ENCODE measurements at regions not wholly inside any gene's neighbourhood (a gene's known extent, or its start where the extent isn't known, plus 50 kb on each side); places are given as distances from the start of the nearest gene placed in this dataset.

- no peak for DNase-seq
- in situ Hi-C loops (cut with HindIII; ENCODE audit: low pct_ligation_motif_present, low pct_unique_long_range_greater_than_20kb, low sequenced_read_pairs), result no loop called here
Measured at GRCh38 chr10:31158011-31158658, 126.5 kb upstream of the ZNF438 start.

GRCh38 chr10:31166606-31167005 is 134.9 kb upstream of the ZNF438 start:
- in situ Hi-C loops (cut with HindIII; ENCODE audit: low pct_ligation_motif_present, low pct_unique_long_range_greater_than_20kb, low sequenced_read_pairs), result no loop called here
- DNase-seq, result no peak

GRCh38 chr10:31170636-31171035 is 139.0 kb upstream of the ZNF438 start:
- in situ Hi-C loops (cut with HindIII; ENCODE audit: low pct_ligation_motif_present, low pct_unique_long_range_greater_than_20kb, low sequenced_read_pairs), result no loop called here
- no peak for DNase-seq

- DNase-seq, result no peak
- in situ Hi-C loops (cut with HindIII; ENCODE audit: low pct_ligation_motif_present, low pct_unique_long_range_greater_than_20kb, low sequenced_read_pairs), result no loop called here
Measured at GRCh38 chr10:31171402-31172083, 139.9 kb upstream of the ZNF438 start.

GRCh38 chr10:31172925-31173324 is 141.3 kb upstream of the ZNF438 start:
- in situ Hi-C loops (cut with HindIII; ENCODE audit: low pct_ligation_motif_present, low pct_unique_long_range_greater_than_20kb, low sequenced_read_pairs), result no loop called here
- no peak for DNase-seq

- DNase-seq, result no peak
- in situ Hi-C loops (cut with HindIII; ENCODE audit: low pct_ligation_motif_present, low pct_unique_long_range_greater_than_20kb, low sequenced_read_pairs), result no loop called here
Measured at GRCh38 chr10:31173752-31174151, 142.1 kb upstream of the ZNF438 start.

GRCh38 chr10:31179091-31179680 is 139.8 kb upstream of the ZEB1 start:
- in situ Hi-C loops (cut with HindIII; ENCODE audit: low pct_ligation_motif_present, low pct_unique_long_range_greater_than_20kb, low sequenced_read_pairs), result no loop called here
- no peak for DNase-seq

GRCh38 chr10:31186225-31187000 is 132.6 kb upstream of the ZEB1 start:
- in situ Hi-C loops (cut with HindIII; ENCODE audit: low pct_ligation_motif_present, low pct_unique_long_range_greater_than_20kb, low sequenced_read_pairs), result no loop called here
- no peak for DNase-seq

- in situ Hi-C loops (cut with HindIII; ENCODE audit: low pct_ligation_motif_present, low pct_unique_long_range_greater_than_20kb, low sequenced_read_pairs), result no loop called here
- DNase-seq, result no peak
Measured at GRCh38 chr10:31187182-31187581, 131.8 kb upstream of the ZEB1 start.

GRCh38 chr10:31187607-31188210 is 131.3 kb upstream of the ZEB1 start:
- in situ Hi-C loops (cut with HindIII; ENCODE audit: low pct_ligation_motif_present, low pct_unique_long_range_greater_than_20kb, low sequenced_read_pairs), result no loop called here
- DNase-seq, result no peak

GRCh38 chr10:31188792-31189406 is 130.1 kb upstream of the ZEB1 start:
- in situ Hi-C loops (cut with HindIII; ENCODE audit: low pct_ligation_motif_present, low pct_unique_long_range_greater_than_20kb, low sequenced_read_pairs), result no loop called here
- DNase-seq, result no peak

- in situ Hi-C loops (cut with HindIII; ENCODE audit: low pct_ligation_motif_present, low pct_unique_long_range_greater_than_20kb, low sequenced_read_pairs), result no loop called here
- DNase-seq, result no peak
Measured at GRCh38 chr10:31190488-31190887, 128.5 kb upstream of the ZEB1 start.

GRCh38 chr10:31192475-31192874 is 126.5 kb upstream of the ZEB1 start:
- in situ Hi-C loops (cut with HindIII; ENCODE audit: low pct_ligation_motif_present, low pct_unique_long_range_greater_than_20kb, low sequenced_read_pairs), result no loop called here
- no peak for DNase-seq

- DNase-seq, result no peak
- in situ Hi-C loops (cut with HindIII; ENCODE audit: low pct_ligation_motif_present, low pct_unique_long_range_greater_than_20kb, low sequenced_read_pairs), result no loop called here
Measured at GRCh38 chr10:31194986-31195385, 124.0 kb upstream of the ZEB1 start.

GRCh38 chr10:31197886-31198285 is 121.1 kb upstream of the ZEB1 start:
- in situ Hi-C loops (cut with HindIII; ENCODE audit: low pct_ligation_motif_present, low pct_unique_long_range_greater_than_20kb, low sequenced_read_pairs), result no loop called here
- DNase-seq, result no peak

- no peak for DNase-seq
- in situ Hi-C loops (cut with HindIII; ENCODE audit: low pct_ligation_motif_present, low pct_unique_long_range_greater_than_20kb, low sequenced_read_pairs), result no loop called here
Measured at GRCh38 chr10:31204090-31204489, 114.9 kb upstream of the ZEB1 start.

- no peak for DNase-seq
- in situ Hi-C loops (cut with HindIII; ENCODE audit: low pct_ligation_motif_present, low pct_unique_long_range_greater_than_20kb, low sequenced_read_pairs), result no loop called here
Measured at GRCh38 chr10:31207636-31208035, 111.4 kb upstream of the ZEB1 start.

GRCh38 chr10:31209478-31209877 is 109.5 kb upstream of the ZEB1 start:
- in situ Hi-C loops (cut with HindIII; ENCODE audit: low pct_ligation_motif_present, low pct_unique_long_range_greater_than_20kb, low sequenced_read_pairs), result no loop called here
- no peak for DNase-seq

GRCh38 chr10:31210190-31210589 is 108.8 kb upstream of the ZEB1 start:
- in situ Hi-C loops (cut with HindIII; ENCODE audit: low pct_ligation_motif_present, low pct_unique_long_range_greater_than_20kb, low sequenced_read_pairs), result no loop called here
- DNase-seq, result no peak
